ENCODE measurements at regions not wholly inside any gene's neighbourhood (a gene's known extent, or its start where the extent isn't known, plus 50 kb on each side); places are given as distances from the start of the nearest gene placed in this dataset.
"Not testable (repeated sequence)": the region's sequence is repeated elsewhere in the genome, so short reads cannot be mapped to it uniquely, and the experiment has no call there.

- DNase-seq (ENCODE audit: low read depth), result no peak
- TF ChIP-seq, protein P1, sequence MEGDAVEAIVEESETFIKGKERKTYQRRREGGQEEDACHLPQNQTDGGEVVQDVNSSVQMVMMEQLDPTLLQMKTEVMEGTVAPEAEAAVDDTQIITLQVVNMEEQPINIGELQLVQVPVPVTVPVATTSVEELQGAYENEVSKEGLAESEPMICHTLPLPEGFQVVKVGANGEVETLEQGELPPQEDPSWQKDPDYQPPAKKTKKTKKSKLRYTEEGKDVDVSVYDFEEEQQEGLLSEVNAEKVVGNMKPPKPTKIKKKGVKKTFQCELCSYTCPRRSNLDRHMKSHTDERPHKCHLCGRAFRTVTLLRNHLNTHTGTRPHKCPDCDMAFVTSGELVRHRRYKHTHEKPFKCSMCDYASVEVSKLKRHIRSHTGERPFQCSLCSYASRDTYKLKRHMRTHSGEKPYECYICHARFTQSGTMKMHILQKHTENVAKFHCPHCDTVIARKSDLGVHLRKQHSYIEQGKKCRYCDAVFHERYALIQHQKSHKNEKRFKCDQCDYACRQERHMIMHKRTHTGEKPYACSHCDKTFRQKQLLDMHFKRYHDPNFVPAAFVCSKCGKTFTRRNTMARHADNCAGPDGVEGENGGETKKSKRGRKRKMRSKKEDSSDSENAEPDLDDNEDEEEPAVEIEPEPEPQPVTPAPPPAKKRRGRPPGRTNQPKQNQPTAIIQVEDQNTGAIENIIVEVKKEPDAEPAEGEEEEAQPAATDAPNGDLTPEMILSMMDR (conservative IDR thresholded peaks at IDR 0.05; ENCODE audit: control insufficient read depth, insufficient read depth, low read depth, low read length), result no peak
- H3K4me3 ChIP-seq (ENCODE audit: control insufficient read depth, low read depth, low read length), result no peak overlapping the region
These were observed 385.3 kb downstream of the PRELID2 start for GRCh38 chr5:145449794-145450193.

DNA sequence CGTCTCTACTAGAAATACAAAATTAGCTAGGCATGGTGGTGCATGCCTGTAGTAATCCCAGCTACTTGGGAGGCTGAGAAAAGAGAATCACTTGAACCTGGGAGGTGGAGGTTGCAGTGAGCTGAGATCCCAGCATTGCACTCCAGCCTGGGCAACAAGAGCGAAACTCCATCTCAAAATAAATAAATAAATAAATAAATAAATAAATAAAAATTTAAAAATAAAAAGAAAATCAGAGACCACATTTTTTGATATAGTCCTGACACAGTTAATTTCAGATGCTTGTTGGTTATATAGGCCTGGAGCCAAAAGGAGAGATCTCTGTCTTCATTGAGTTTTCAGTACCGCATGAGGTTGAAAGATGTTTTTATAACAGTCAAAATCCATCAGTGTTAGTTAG is 388.3 kb downstream of the PRELID2 start:
- not testable (repeated sequence) for H3K4me3 ChIP-seq (ENCODE audit: control insufficient read depth, low read depth, low read length); DNase-seq (ENCODE audit: low read depth)

DNA sequence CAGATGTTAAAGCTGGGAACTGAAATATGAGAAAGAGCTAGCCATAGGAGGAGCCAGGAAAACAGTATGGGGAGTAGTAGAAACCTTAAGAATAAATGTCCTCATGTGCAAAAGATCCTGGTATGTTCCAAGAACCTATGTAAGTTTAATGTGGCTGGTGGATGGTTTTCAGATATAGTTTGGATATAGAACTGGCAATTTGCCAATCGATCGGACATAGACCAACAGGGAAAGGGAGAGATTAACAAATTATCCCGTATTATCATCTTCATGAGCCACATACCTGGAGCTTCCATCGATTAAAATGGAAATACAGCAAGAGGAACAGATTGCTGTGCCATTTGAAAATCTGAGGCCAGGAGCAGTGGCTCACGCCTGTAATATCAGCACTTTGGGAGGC is 388.7 kb downstream of the PRELID2 start:
- no peak for DNase-seq (ENCODE audit: low read depth)
- TF ChIP-seq, protein P1 (conservative IDR thresholded peaks at IDR 0.05; ENCODE audit: control insufficient read depth, insufficient read depth, low read depth, low read length), result no peak
- no peak overlapping the region for H3K4me3 ChIP-seq (ENCODE audit: control insufficient read depth, low read depth, low read length)

DNA sequence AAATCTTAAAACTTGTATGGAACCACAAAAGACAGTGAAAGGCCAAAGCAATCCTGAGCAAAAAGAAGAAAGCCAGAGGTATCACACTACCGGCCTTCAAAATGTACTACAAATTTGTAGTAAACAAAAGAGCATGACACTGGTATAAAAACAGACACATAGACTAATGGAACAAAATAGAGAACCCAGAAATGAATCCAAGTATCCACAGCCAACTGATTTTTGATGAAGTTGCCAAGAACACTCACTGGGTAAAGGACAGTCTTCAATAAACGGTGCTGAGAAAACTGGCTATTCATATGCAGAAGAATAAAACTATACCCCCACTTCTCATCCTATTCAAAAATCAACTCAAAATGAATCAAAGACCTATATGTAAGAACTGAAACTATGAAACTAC is 390.1 kb downstream of the PRELID2 start:
- H3K4me3 ChIP-seq (ENCODE audit: control insufficient read depth, low read depth, low read length), result no peak overlapping the region
- TF ChIP-seq, protein P1 (conservative IDR thresholded peaks at IDR 0.05; ENCODE audit: control insufficient read depth, insufficient read depth, low read depth, low read length), result no peak
- DNase-seq (ENCODE audit: low read depth), result no peak

DNA sequence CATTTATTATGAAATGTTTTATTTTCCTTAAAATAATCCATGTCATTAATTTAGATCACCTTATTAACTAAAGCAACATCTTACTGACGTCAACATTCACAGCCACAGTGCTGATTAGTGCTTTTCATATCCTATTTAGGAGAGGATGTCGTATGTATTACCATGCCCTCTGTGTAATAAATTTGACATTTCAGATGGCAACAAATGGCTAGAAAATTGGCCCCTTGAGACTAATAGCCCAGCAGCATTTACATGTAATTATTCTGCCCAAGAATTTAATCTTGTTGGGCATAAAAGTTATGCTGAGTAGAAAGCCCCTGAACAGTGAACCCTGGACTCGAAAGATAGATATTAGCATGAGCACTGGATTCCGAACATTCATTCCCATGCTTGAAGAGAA is 391.2 kb downstream of the PRELID2 start:
- TF ChIP-seq, protein P1 (conservative IDR thresholded peaks at IDR 0.05; ENCODE audit: control insufficient read depth, insufficient read depth, low read depth, low read length), result no peak
- no peak for DNase-seq (ENCODE audit: low read depth)
- no peak overlapping the region for H3K4me3 ChIP-seq (ENCODE audit: control insufficient read depth, low read depth, low read length)

DNA sequence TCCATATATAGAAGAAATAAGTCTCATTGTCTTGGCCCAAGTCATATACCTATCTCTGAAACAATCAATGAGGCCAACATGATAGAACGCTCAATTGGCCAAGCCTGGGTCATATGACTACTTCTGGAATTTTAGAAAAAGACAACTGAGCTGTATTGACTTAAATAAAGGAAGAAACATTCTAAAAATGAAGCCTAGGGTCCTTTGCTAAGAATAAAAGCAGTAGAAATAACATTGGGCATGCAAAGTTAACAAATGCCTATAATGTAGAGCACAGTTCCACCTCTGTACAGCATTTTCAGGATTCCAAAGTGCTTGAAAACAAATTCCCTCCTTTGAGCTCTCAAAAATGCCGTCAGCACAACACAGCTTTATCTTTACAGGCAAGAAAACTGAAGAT is 391.8 kb downstream of the PRELID2 start:
- TF ChIP-seq, protein P1 (conservative IDR thresholded peaks at IDR 0.05; ENCODE audit: control insufficient read depth, insufficient read depth, low read depth, low read length), result no peak
- no peak overlapping the region for H3K4me3 ChIP-seq (ENCODE audit: control insufficient read depth, low read depth, low read length)
- no peak for DNase-seq (ENCODE audit: low read depth)

- DNase-seq (ENCODE audit: low read depth); H3K4me3 ChIP-seq (ENCODE audit: control insufficient read depth, low read depth, low read length): not testable (repeated sequence)
These were observed 392.5 kb downstream of the PRELID2 start for GRCh38 chr5:145442661-145443060.

DNA sequence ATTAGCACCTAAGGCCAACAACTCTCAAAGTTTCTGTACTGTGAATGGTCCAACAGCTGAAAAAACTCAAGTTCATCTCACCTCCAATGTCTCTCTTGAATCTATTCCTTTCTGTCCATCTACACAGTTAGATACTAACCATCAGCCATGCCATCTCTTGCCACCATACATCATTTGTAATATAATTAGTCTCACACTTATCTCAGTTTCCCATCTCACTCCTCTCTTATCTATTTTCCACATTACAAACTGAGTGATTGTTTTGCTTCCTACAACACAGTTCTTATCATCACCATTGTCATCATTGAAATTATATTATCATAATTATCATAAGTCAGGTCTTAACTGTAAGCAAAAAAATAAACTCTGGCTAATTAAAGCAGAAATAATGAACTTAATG is 393.9 kb downstream of the PRELID2 start:
- DNase-seq (ENCODE audit: low read depth), result no peak
- TF ChIP-seq, protein P1 (conservative IDR thresholded peaks at IDR 0.05; ENCODE audit: control insufficient read depth, insufficient read depth, low read depth, low read length), result no peak
- H3K4me3 ChIP-seq (ENCODE audit: control insufficient read depth, low read depth, low read length), result no peak overlapping the region

Measured in fibroblast of mammary gland (primary cell).